ENCODE measurements at regions not wholly inside any gene's neighbourhood (a gene's known extent, or its start where the extent isn't known, plus 50 kb on each side); places are given as distances from the start of the nearest gene placed in this dataset.

DNA sequence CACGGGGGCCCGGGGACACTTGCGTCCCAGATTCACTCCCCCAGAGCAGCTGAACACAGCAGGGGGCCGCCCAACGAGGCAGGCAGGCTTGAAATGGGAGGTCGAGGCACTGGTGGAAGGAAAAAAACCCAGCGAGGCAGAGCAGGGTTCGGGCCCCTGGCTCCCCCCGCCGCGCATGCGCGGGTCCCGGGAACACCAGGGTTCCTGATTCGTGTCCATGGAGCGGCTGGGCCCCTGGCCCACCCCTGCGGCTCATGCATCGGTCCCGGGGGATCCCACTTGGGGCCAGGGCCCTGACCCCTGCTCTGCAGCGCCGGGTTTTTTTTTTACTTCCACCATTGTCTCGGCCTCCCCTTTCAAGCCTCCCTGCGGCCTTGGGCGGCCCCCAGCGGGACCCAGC lies 321.5 kb downstream of the ALG10 start:
- TF ChIP-seq POLR2A (IDR thresholded peaks at IDR 0.05) (no peak), POLR2AphosphoS5 (IDR thresholded peaks at IDR 0.05) (no peak)
- TF ChIP-seq, protein P1, sequence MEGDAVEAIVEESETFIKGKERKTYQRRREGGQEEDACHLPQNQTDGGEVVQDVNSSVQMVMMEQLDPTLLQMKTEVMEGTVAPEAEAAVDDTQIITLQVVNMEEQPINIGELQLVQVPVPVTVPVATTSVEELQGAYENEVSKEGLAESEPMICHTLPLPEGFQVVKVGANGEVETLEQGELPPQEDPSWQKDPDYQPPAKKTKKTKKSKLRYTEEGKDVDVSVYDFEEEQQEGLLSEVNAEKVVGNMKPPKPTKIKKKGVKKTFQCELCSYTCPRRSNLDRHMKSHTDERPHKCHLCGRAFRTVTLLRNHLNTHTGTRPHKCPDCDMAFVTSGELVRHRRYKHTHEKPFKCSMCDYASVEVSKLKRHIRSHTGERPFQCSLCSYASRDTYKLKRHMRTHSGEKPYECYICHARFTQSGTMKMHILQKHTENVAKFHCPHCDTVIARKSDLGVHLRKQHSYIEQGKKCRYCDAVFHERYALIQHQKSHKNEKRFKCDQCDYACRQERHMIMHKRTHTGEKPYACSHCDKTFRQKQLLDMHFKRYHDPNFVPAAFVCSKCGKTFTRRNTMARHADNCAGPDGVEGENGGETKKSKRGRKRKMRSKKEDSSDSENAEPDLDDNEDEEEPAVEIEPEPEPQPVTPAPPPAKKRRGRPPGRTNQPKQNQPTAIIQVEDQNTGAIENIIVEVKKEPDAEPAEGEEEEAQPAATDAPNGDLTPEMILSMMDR (IDR thresholded peaks at IDR 0.05) = no peak
